Lung (tissue), 11 donors: ENCODE measurements at regions not wholly inside any gene's neighbourhood (a gene's known extent, or its start where the extent isn't known, plus 50 kb on each side); places are given as distances from the start of the nearest gene placed in this dataset.

Experiments used
- ATAC-seq: fragments of 200-7000 bp; cut with Tn5 transposase; one replicate; pipeline ENCODE4 v1.9.1; 2020; ENCODE audit warnings: moderate number of reproducible peaks; ENCODE audit not compliant: insufficient read depth, low FRiP score
- DNase-seq, 3 donors: peaks; one replicate each; pipeline ENCODE4 v3.0.0-alpha.2; 2013 to 2017
- H3K27ac ChIP-seq, 2 donors: one replicate each; pipeline ENCODE4 v1.5.1; 2013; ENCODE audit warnings: mild to moderate bottlenecking in 2 of 2, moderate library complexity in 2 of 2, control low read depth in 1 of 2, inconsistent platforms in 1 of 2, low read depth in 1 of 2, low read length in 1 of 2
- H3K27me3 ChIP-seq, 3 donors: one replicate each; pipeline ENCODE4 v1.5.1; 2013; ENCODE audit warnings: low read length in 2 of 3; ENCODE audit not compliant: control insufficient read depth in 3 of 3, insufficient read depth in 3 of 3
- H3K36me3 ChIP-seq, 4 donors: one replicate each; pipeline ENCODE4 v1.5.1; 2013; ENCODE audit warnings: low read length in 4 of 4, mild to moderate bottlenecking in 1 of 4, moderate library complexity in 1 of 4; ENCODE audit not compliant: control insufficient read depth in 4 of 4, insufficient read depth in 4 of 4
- H3K4me1 ChIP-seq, 5 donors: one replicate each; pipeline ENCODE4 v1.5.1; 2013; ENCODE audit warnings: low read length in 5 of 5, mild to moderate bottlenecking in 2 of 5, moderate library complexity in 1 of 5; ENCODE audit not compliant: control insufficient read depth in 5 of 5, insufficient read depth in 5 of 5
- H3K4me3 ChIP-seq: one replicate; pipeline ENCODE4 v1.5.1; 2013; ENCODE audit warnings: mild to moderate bottlenecking, control low read depth, moderate library complexity
- H3K9ac ChIP-seq, 2 donors: one replicate each; pipeline ENCODE4 v1.5.1; 2013; ENCODE audit warnings: low read length in 2 of 2, control low read depth in 1 of 2; ENCODE audit not compliant: insufficient read depth in 1 of 2
- H3K9me3 ChIP-seq, 4 donors: one replicate each; pipeline ENCODE4 v1.5.1; 2013; ENCODE audit warnings: low read length in 3 of 4, mild to moderate bottlenecking in 1 of 4, moderate library complexity in 1 of 4; ENCODE audit not compliant: control insufficient read depth in 4 of 4, insufficient read depth in 3 of 4
- WGBS, 2 donors: extraction: QIAGEN DNeasy Blood & Tissue Kit; methylation state at CpG; one replicate each; pipeline ENCODE4 v1.1.7; 2013; 5-methylcytosine and 5-hydroxymethylcytosine counted together
- TF ChIP-seq, protein P1 (sequence below): IDR thresholded peaks from 2 replicates; pipeline ENCODE4 v1.5.1; 2012; ENCODE audit warnings: mild to moderate bottlenecking; ENCODE audit errors: control extremely low read depth, extremely low read depth
- donor health status: control.
- donor health status: control.
- donor health status: Bipolar disorder and iron deficiency.
- donor health status: healthy.
- donor health status: DM: yes; HTN: yes; CAD: no.

DNA sequence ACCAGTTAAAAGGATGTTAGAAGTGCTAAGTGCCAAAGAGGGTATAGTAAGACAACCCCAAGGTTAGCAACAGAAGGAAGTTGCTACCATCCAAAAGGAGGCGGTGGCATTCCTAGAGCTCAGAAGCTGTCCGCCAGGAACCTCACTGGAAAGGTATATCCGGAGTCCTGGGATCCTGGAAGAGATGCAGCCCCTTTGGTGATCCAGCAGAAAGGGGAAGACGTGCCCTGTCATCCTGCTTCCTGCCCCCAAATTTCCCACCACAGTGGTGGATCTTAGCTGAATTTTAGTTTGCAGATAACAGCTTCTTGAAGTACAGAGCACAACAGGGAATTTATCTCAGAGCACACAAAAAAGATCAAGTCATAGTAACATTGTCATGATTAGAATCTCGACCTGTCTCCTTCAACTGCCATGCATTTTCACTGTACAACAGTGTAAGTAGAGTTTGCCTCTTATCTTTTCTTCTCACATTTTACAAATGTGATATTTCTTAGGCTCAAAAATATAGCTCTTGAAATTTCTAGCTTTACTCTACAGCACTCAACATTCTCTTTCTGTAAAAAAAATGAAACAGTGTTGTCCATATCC lies 526.3 kb downstream of the SOX5 start:
- ATAC-seq (no peak), DNase-seq (no peak)
- no peaks in the 10 kb centered on the region for H3K9me3 ChIP-seq
- H3K36me3 ChIP-seq = no peaks in the 10 kb centered on the region
- no peak overlapping the region for H3K9ac ChIP-seq
- H3K27ac ChIP-seq = no peak overlapping the region
- no peaks in the 10 kb centered on the region for H3K4me1 ChIP-seq
- WGBS, 2 donors = 69 to 79% methylated on average over 5 of the region's 5 CpGs
- TF ChIP-seq, protein P1, sequence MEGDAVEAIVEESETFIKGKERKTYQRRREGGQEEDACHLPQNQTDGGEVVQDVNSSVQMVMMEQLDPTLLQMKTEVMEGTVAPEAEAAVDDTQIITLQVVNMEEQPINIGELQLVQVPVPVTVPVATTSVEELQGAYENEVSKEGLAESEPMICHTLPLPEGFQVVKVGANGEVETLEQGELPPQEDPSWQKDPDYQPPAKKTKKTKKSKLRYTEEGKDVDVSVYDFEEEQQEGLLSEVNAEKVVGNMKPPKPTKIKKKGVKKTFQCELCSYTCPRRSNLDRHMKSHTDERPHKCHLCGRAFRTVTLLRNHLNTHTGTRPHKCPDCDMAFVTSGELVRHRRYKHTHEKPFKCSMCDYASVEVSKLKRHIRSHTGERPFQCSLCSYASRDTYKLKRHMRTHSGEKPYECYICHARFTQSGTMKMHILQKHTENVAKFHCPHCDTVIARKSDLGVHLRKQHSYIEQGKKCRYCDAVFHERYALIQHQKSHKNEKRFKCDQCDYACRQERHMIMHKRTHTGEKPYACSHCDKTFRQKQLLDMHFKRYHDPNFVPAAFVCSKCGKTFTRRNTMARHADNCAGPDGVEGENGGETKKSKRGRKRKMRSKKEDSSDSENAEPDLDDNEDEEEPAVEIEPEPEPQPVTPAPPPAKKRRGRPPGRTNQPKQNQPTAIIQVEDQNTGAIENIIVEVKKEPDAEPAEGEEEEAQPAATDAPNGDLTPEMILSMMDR = no peak
- H3K4me3 ChIP-seq = no peak overlapping the region
- no peaks in the 10 kb centered on the region for H3K27me3 ChIP-seq

DNA sequence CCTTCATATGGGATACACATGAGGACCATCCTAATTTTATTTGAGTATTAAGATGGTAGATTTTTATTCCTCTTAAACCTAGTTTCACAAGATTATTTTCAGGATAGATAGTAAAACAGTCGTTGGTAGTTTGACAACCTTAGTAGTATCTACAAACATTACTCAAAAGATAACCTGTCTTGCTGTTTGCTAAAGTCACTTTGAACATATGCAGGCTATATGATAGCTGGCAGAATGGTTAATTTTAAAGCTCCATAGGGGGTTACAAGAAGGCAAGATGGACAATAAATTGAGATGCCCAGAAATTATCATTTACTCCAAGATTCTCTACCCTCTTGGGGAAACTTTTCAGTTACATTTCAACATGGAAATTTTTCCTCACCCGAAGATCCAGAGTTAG lies 525.7 kb downstream of the SOX5 start:
- Histone ChIP-seq H3K27me3 (no peaks in the 10 kb centered on the region), H3K9ac (no peak overlapping the region), H3K36me3 (no peaks in the 10 kb centered on the region), H3K4me1 (no peaks in the 10 kb centered on the region), H3K4me3 (no peak overlapping the region), H3K9me3 (no peaks in the 10 kb centered on the region), H3K27ac (no peak overlapping the region)
- no peak for DNase-seq
- ATAC-seq = no peak
- WGBS, 2 donors = 56 to 70% methylated on average over 2 of the region's 2 CpGs
- TF ChIP-seq, protein P1 = no peak

DNA sequence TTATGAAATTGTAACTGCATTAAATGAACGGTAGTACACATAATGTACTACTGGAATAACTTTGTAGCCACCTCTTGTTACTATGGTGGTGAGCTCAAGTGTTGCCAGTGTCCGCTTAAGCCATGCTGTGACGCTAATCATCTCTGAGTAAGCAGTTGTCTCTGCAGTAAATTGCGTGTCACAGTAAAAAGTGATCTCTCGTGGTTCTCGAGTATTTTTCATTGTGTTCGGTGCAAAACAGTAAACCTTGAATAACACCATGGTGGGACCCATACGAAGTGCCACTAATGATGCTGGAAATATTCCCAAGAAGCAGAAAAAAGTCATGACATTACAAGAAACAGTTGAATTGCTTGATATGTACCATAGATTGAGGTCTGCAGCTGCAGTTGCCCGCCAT lies 524.8 kb downstream of the SOX5 start:
- H3K36me3 ChIP-seq = no peaks in the 10 kb centered on the region
- no peak overlapping the region for H3K27ac ChIP-seq
- H3K4me3 ChIP-seq = no peak overlapping the region
- TF ChIP-seq, protein P1 = no peak
- no peak for DNase-seq
- H3K27me3 ChIP-seq = no peaks in the 10 kb centered on the region
- 86 to 93% methylated on average over 9 of the region's 9 CpGs for WGBS, 2 donors
- no peak for ATAC-seq
- H3K9ac ChIP-seq = no peak overlapping the region
- H3K4me1 ChIP-seq = no peaks in the 10 kb centered on the region
- no peaks in the 10 kb centered on the region for H3K9me3 ChIP-seq

DNA sequence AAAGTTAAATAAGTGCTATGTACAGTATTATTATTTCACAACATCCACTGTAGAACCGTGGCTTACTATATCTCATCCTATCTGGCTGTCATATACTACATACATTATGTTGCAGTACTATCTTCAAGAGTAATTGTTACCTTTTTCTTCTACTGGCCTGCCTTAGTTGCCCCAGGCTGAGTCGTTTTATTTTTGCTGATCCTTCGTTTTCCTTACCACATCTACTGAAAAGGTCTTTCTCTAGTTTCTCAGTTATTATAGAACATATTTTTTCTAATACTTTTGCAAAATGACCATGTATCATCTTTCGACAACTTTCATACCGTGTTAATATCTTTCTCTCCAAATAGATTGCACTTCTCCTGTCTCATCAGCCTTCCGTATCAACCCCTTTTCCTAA lies 523.1 kb downstream of the SOX5 start:
- Histone ChIP-seq H3K36me3 (no peaks in the 10 kb centered on the region), H3K4me1 (no peaks in the 10 kb centered on the region), H3K27me3 (no peaks in the 10 kb centered on the region), H3K4me3 (no peak overlapping the region), H3K27ac (no peak overlapping the region), H3K9me3 (no peaks in the 10 kb centered on the region), H3K9ac (no peak overlapping the region)
- DNase-seq (no peak), ATAC-seq (no peak)
- 68 to 84% methylated on average over 6 of the region's 6 CpGs for WGBS, 2 donors
- TF ChIP-seq, protein P1 = no peak
